Calu3 (cell line): ENCODE measurements at regions not wholly inside any gene's neighbourhood (a gene's known extent, or its start where the extent isn't known, plus 50 kb on each side); places are given as distances from the start of the nearest gene placed in this dataset.
"Not testable (repeated sequence)": the region's sequence is repeated elsewhere in the genome, so short reads cannot be mapped to it uniquely, and the experiment has no call there.

Experiments
- BruUV-seq: library from RNA; stranded (reverse); fragments of 400-500 nt; replicated peaks from 2 replicates; lab custom pipeline; 2021; lab: Mats Ljungman, UMichigan
- CTCF ChIA-PET: fragments of 300-600 bp; sonication (Branson Sonifier 250); formaldehyde crosslinking; loops from one replicate; lab custom pipeline; 2022; ENCODE audit warnings: antibody characterized with exemption; lab: Charles Lee
- DNase-seq: peaks from one replicate; pipeline ENCODE4 v3.0.0; 2022
- H3K27ac Mint-ChIP-seq: one replicate; pipeline ENCODE4 v1.8.0; 2022; ENCODE audit warnings: mixed read lengths; ENCODE audit not compliant: unreplicated experiment
- H3K27me3 Mint-ChIP-seq: one replicate; pipeline ENCODE4 v1.8.0; 2022; ENCODE audit warnings: mixed read lengths; ENCODE audit not compliant: unreplicated experiment
- H3K36me3 Mint-ChIP-seq: one replicate; pipeline ENCODE4 v1.8.0; 2022; ENCODE audit warnings: mild to moderate bottlenecking, moderate library complexity, mixed read lengths; ENCODE audit not compliant: insufficient read depth, unreplicated experiment
- H3K4me1 Mint-ChIP-seq: one replicate; pipeline ENCODE4 v1.8.0; 2022; ENCODE audit warnings: mild to moderate bottlenecking, low read depth, mixed read lengths; ENCODE audit not compliant: unreplicated experiment
- H3K4me3 Mint-ChIP-seq: one replicate; pipeline ENCODE4 v1.8.0; 2022; ENCODE audit warnings: mild to moderate bottlenecking, low read depth, moderate library complexity, mixed read lengths; ENCODE audit not compliant: unreplicated experiment
- H3K9me3 Mint-ChIP-seq: one replicate; pipeline ENCODE4 v1.8.0; 2022; ENCODE audit warnings: low read depth, mixed read lengths; ENCODE audit not compliant: unreplicated experiment
- intact Hi-C: fragments of 100-400 bp; cut with micrococcal nuclease; formaldehyde crosslinking; loops from one replicate; pipeline ENCODE4 v1.10.0; 2022; ENCODE audit not compliant: unreplicated experiment
- TF ChIP-seq, protein P1 (sequence below): fragments of 200-600 bp; IDR thresholded peaks from one replicate; pipeline ENCODE4 v1.8.0; 2022; ENCODE audit warnings: antibody characterized with exemption; ENCODE audit not compliant: unreplicated experiment

DNA sequence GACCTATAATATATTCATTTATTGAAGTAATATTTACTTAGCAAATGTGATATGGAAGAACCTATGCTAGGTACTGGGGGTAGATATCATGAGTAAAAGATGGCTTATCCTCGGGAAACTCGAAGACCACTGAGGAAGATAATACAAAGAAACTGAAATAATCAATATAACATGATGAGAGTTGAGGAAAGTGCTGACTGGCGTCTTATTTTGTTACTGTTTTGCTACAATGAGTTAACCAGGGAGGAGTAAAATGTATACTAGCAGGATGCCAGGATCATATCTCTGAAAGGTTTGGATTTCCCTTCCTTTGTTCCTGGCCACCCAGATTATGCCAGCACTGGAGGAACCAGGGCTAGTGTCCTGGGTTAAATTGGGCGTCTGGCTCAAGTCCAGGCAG, 111.7 kb upstream of the SPATS2L start:
- TF ChIP-seq, protein P1, sequence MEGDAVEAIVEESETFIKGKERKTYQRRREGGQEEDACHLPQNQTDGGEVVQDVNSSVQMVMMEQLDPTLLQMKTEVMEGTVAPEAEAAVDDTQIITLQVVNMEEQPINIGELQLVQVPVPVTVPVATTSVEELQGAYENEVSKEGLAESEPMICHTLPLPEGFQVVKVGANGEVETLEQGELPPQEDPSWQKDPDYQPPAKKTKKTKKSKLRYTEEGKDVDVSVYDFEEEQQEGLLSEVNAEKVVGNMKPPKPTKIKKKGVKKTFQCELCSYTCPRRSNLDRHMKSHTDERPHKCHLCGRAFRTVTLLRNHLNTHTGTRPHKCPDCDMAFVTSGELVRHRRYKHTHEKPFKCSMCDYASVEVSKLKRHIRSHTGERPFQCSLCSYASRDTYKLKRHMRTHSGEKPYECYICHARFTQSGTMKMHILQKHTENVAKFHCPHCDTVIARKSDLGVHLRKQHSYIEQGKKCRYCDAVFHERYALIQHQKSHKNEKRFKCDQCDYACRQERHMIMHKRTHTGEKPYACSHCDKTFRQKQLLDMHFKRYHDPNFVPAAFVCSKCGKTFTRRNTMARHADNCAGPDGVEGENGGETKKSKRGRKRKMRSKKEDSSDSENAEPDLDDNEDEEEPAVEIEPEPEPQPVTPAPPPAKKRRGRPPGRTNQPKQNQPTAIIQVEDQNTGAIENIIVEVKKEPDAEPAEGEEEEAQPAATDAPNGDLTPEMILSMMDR: no peak
- no peaks in the 10 kb centered on the region for H3K4me1 Mint-ChIP-seq
- CTCF ChIA-PET: no interaction called here
- no peaks in the 10 kb centered on the region for H3K27me3 Mint-ChIP-seq
- intact Hi-C loops: no loop called here
- H3K27ac Mint-ChIP-seq: no peak overlapping the region
- no peak for DNase-seq
- H3K36me3 Mint-ChIP-seq: no peaks in the 10 kb centered on the region
- H3K9me3 Mint-ChIP-seq: no peaks in the 10 kb centered on the region
- H3K4me3 Mint-ChIP-seq: no peak overlapping the region
- no TSS peak for BruUV-seq

DNA sequence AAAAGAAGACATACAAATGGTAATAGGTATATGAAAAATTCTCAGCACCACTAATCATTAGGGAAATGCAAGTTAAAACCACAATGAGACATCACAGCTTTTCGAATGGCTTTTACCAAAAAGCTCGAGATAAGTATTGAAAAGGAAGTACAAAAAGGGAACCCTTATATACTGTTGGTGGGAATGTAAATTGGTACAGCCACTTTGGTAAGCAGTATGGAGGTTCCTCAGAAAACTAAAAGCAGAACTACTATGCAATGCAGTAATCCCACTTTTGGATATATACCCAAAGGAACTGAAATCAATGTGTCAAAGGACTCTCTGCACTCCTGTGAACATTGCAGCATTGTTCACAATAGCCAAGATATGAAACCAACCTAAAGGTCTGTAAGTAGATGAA, 107.5 kb upstream of the SPATS2L start:
- H3K4me3 Mint-ChIP-seq: no peak overlapping the region
- no TSS peak for BruUV-seq
- H3K27me3 Mint-ChIP-seq: no peaks in the 10 kb centered on the region
- CTCF ChIA-PET: no interaction called here
- no peak for DNase-seq
- no peaks in the 10 kb centered on the region for H3K36me3 Mint-ChIP-seq
- TF ChIP-seq, protein P1: no peak
- no peak overlapping the region for H3K27ac Mint-ChIP-seq
- H3K4me1 Mint-ChIP-seq: no peaks in the 10 kb centered on the region
- intact Hi-C loops: no loop called here
- no peaks in the 10 kb centered on the region for H3K9me3 Mint-ChIP-seq

DNA sequence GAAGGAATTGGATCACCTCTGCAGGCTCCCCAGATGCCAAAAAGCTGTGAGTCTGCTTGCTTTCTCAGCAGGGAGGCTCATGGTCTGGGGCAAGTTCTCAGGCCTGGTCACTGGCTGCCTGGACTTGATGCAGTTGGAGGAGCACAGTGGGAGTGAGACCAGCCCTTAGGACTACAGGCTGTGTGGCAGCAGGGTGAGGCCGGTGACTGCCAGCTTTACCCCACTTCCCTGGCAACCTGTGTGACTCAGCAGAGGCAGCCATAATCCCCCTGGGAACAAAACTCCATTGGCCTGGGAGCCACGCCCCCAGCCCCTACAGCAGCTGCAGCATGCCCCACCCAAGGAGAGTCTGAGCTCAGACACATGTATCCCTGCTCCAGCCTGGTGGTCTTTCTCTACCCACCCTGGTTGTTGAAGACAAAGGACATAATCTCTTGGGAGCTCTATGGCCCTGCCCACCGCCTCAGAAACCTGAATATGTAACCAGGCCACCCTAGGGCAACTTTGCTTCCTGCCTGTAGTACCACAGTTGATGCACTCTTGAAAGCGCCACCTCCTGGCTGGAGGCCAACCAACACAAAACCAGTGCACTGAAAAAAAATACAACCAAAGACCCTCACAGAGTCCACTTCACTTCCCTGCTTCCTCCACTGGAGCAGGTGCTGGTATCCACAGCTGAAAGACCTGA, 106.8 kb upstream of the SPATS2L start:
- no peaks in the 10 kb centered on the region for H3K27me3 Mint-ChIP-seq
- TF ChIP-seq, protein P1: no peak
- H3K4me1 Mint-ChIP-seq: no peaks in the 10 kb centered on the region
- CTCF ChIA-PET: no interaction called here
- no peaks in the 10 kb centered on the region for H3K9me3 Mint-ChIP-seq
- no peak overlapping the region for H3K4me3 Mint-ChIP-seq
- intact Hi-C loops: no loop called here
- DNase-seq: peak; percentile 37
- BruUV-seq: no TSS peak
- no peaks in the 10 kb centered on the region for H3K36me3 Mint-ChIP-seq
- no peak overlapping the region for H3K27ac Mint-ChIP-seq

DNA sequence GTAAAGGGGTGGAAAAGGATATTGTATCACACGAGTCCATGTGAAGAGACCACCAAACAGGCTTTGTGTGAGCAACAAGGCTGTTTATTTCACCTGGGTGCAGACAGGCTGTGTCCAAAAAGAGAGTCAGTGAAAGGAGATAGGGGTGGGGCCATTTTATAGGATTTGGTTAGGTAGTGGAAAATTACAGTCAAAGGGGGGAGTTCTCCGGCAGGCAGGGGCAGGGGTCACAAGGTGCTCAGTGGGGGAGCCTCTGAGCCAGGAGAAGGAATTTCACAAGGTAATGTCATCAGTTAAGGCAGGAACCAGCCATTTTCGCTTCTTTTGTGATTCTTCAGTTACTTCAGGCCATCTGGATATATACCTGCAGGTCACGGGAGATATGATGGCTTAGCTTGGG, 104.7 kb upstream of the SPATS2L start:
- H3K27ac Mint-ChIP-seq, H3K9me3 Mint-ChIP-seq, intact Hi-C loops, H3K27me3 Mint-ChIP-seq, H3K4me3 Mint-ChIP-seq, BruUV-seq, H3K4me1 Mint-ChIP-seq, CTCF ChIA-PET, H3K36me3 Mint-ChIP-seq, DNase-seq: not testable (repeated sequence)

DNA sequence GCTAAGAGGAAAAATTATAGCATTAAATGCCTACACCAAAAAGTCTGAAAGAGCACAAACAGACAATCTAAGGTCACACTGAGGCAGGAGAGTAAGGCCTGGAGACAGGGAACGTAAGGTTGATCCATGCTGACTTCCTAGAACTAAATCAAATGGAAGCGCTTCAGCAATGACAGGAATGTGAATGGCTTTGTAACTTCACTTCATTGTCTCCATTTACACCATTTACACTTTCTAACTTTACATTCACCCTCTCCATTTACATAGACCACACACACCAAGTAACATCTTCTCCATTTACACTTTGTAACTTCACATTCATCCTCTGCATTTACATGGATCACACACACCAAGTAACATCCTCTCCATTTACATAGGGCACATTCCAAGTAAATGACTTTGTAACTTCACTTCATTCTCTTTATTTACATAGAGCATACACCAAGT, 103.1 kb upstream of the SPATS2L start:
- H3K4me3 Mint-ChIP-seq: no peak overlapping the region
- no TSS peak for BruUV-seq
- TF ChIP-seq, protein P1: no peak
- H3K9me3 Mint-ChIP-seq: no peaks in the 10 kb centered on the region
- H3K36me3 Mint-ChIP-seq: no peaks in the 10 kb centered on the region
- intact Hi-C loops: no loop called here
- CTCF ChIA-PET: no interaction called here
- no peaks in the 10 kb centered on the region for H3K4me1 Mint-ChIP-seq
- DNase-seq: no peak
- H3K27me3 Mint-ChIP-seq: no peaks in the 10 kb centered on the region
- H3K27ac Mint-ChIP-seq: no peak overlapping the region
